HG02852 (cell line): ENCODE measurements at regions not wholly inside any gene's neighbourhood (a gene's known extent, or its start where the extent isn't known, plus 50 kb on each side); places are given as distances from the start of the nearest gene placed in this dataset.

Experiments
- ATAC-seq: cut with Tn5 transposase; IDR thresholded peaks from one replicate; pipeline ENCODE4 v1.9.1; 2021; ENCODE audit warnings: mild to moderate bottlenecking, moderate library complexity; ENCODE audit not compliant: unreplicated experiment

DNA sequence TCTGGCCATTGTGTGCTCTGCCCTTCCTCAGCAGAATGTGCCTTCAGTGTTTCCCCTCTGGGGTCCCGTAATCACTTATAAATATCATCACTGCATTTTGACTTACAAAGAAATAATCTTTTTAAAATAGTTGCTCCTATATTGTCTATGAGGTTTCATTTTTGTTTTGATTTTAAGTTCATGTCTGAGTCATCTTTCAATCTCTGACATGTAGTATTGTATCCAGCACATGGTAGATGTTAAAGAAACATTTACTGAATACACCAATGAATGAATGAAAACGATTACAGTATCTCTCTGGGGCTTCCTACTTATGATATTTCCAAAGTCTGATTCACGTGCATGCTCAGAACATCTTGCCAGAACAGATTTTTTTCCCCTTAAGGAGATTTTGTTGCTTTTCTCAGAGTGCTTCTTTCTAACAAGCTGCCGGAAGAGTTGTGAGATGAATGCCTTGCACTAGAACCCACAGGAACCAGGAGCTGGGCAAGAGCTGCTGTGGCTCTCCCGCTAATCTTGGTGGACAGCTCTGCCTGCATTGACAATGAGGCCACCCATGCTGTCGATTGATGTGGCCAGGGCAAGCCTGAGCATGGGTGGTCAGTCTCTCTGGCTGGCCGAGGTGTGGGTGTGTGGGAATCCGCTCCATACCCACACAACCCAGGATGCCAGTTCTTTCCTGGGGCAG, 199.4 kb downstream of the CYRIA start:
- ATAC-seq = no peak

DNA sequence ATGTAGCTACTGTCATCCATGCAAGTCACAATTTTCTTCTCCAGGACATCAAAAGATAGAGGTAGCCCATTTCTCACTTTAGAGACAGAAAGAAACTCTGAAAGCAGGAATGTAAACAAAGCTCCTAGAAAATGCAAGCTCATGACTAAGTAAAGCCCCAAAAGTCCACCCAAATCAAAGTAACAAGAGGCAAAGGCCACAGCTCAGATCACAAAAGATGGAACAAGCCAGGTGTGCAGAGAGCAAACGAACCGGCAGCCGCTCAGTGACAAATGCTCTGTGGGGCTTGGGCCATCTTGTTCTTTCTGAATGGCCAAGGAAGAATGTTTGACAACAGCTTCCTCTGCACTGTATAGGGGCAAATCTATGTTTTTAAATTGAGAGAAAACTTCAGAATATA, 201.0 kb downstream of the CYRIA start:
- no peak for ATAC-seq

- ATAC-seq = no peak
Measured at GRCh38 chr2:16462958-16463357, 202.7 kb downstream of the CYRIA start.

- no peak for ATAC-seq
Measured at GRCh38 chr2:16461672-16462071, 204.0 kb downstream of the CYRIA start.

GRCh38 chr2:16459606-16460005, 206.0 kb downstream of the CYRIA start:
- ATAC-seq = no peak

DNA sequence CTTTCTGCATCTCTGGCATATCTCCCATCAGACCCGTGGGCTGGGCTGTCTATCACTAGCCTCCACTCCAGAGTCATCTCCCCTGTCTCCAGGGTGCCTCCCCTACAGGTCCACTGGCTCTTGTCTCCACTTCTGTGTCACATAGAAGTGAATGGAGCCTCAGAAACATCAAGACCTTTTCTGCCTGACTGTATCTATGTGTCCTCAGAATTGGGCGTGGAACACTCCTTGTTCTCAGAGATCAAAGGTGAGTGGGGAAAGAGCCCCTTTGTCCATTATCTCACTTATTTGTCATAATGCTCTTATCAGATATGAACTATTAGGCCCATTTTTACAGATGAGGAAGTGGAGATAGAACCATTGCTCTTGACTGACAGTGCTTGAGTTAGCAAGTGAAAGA, 211.0 kb downstream of the CYRIA start:
- ATAC-seq = no peak

- ATAC-seq = no peak
Measured at GRCh38 chr2:16452123-16452522, 213.5 kb downstream of the CYRIA start.

- no peak for ATAC-seq
Measured at GRCh38 chr2:16446706-16447105, 218.9 kb downstream of the CYRIA start.

DNA sequence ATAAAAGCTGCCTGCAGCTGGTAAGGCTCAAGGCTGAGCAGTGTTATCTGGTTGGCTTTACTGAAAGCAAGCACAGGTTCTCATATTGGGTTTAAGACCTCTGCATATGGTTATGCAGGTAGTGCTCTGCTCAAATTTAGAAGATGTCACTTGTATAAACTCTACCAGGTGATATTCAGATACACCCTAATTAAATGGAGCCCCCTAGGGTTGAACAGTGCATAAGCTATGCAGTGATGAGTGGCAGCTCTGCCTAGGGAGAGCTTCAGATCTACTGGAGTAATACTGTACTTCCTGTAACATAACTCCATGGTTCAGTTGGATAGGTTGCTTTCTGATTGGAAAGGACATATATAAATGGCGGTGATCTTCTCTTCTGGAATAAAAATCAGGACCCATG, 222.7 kb downstream of the CYRIA start:
- no peak for ATAC-seq

GRCh38 chr2:16441431-16441830, 224.2 kb downstream of the CYRIA start:
- no peak for ATAC-seq

DNA sequence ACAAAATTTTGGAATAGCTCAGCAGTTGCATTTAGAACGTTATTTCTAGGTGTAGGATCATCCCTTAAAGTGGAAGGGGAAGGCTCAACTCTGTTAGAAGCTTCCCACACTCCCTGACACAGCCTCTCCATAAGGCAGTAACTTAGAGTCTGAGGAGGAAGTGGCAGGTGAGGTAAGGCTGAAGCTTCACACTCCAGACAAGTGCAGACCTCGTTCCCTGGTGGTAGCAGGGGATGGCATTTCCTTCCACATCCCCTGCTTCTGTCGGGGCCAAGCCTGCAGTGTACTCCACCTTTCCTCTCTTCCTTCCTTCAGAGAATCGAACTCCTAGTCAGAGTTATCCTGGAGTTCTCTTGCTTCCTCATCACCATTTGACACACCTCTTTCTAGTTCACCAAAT, 224.7 kb downstream of the CYRIA start:
- ATAC-seq = no peak

GRCh38 chr2:16438613-16439321, 226.9 kb downstream of the CYRIA start:
- no peak for ATAC-seq

- ATAC-seq = no peak
Measured at GRCh38 chr2:16437189-16437588, 228.4 kb downstream of the CYRIA start.

DNA sequence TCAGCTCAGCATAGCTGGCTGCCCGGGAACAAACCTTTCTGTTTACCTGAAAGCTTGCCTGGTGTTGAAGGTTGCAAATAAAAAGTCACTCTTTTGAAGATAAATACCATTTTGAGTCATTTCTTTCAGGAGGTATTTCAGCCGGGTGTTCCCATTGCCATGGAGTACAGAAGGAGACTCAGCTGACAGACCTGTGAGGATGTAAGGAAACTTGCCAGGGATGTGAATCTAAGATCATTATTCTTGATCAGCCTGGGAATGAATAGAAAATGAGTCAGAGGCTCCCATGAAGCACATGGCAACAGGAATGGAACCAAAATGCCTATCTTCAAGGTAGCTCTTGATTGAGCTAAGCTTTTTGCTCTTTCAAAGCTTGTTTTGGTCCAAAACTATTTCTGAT, 231.2 kb downstream of the CYRIA start:
- ATAC-seq = no peak

- ATAC-seq = no peak
Measured at GRCh38 chr2:16430846-16431245, 234.8 kb downstream of the CYRIA start.

GRCh38 chr2:16429431-16430145, 236.0 kb downstream of the CYRIA start:
- no peak for ATAC-seq

- no peak for ATAC-seq
Measured at GRCh38 chr2:16429002-16429401, 236.6 kb downstream of the CYRIA start.

DNA sequence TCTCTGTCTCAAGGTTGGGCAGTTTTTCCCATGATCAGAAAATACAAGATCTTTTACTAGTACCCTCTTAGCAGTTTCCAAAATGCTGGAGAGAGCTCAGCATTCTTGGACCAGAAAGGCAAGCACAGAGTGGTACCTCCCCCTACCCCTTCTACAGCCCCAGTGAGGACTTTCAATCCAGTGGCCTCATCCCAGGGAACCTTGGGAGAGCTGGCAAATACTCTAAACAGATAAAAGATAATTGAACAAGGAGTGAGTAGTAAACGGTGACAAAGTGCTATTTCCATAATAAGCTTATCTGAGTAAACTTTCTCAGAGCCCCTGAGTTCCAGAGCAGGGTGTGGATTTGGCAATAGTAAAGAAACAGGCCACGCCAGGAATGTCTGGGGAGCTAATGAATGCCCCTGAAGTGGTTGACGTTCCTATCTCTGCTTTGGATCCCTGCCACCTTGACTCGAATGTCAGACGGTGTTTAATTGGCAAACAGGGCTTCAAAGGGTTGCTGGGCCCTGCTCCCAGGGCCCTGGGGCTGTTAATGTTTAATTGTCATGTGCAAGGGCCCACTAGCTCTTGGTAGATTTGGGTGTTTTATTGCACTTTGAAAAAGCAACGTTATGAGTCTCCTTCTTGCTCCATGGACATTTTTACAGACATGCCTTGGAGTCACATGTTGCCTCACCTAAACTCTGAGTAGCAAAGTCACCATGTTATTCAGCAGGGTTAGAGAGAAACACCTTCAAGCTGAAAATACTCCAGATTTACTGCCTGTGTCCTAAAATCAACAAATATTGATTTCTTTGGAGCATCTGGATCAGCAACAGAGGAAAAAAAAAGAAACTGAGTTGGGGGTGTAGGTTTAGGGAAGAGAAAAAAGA, 239.9 kb downstream of the CYRIA start:
- ATAC-seq = no peak

DNA sequence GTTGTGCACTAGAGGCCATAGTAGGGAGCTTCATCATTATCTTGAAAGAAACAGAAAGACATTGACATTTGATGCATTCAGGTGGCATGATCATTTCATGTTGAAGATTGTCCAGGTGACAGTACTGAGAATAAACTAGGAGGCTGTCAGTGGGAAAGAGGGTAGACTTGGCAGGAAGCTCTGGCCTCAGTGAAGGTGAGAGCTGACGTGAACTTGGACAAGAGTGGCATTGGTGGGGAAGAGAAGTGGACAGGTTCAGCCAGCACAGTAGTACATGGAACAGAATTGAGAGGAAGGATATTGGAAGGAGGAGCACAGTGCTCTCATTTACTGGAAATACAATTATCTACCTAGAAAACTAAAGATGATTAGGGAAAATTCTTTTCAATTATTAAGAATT, 245.2 kb downstream of the CYRIA start:
- no peak for ATAC-seq

GRCh38 chr2:16417726-16418125, 247.9 kb downstream of the CYRIA start:
- no peak for ATAC-seq

DNA sequence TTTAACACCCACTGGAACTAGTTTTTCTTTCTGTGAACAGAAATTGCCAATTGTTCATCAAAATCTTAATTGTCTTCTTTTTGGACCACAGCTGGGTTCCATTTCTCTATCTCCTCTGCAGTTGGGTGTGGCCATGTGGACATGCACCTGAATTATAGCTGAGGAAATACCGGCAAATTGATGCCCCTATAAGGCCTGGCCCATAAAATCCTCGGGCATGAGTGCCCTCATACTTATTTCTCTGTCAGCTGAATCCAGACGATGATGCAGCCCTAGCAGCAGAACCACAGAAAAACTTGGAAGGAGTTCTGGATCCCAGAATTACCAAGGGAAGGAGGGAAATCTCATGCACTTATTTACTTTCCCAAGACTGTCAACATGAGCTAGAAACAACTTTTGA, 249.0 kb downstream of the CYRIA start:
- ATAC-seq = no peak
